ENCODE measurements at regions not wholly inside any gene's neighbourhood (a gene's known extent, or its start where the extent isn't known, plus 50 kb on each side); places are given as distances from the start of the nearest gene placed in this dataset.

DNA sequence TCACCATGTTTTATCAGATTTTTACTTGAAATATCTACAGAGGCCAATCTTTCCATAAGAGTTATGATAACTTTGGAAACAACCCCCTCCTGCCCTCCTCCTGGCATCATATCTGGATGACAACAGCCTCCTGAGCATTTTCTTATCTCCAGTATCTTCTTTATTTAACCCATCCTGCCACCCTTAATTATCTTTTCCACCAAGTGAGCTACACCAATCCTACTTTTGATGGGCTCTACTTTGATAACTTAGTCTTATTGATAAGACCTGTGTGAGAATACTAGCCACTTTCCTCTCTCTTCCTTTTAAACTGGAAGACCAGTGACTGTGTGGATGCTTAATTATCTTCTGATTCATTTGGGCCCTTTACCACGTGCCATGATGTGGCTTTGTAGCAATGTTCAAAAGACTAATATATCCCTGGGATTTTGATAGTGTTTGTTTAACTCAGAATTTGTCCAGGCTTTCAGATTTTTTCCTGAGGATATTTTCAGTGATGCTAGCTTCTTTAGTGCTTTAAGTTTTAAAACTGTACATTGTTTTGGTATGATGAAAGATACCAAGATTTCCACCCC, 330.1 kb upstream of the GIMD1 start:
- TF ChIP-seq, protein P1, sequence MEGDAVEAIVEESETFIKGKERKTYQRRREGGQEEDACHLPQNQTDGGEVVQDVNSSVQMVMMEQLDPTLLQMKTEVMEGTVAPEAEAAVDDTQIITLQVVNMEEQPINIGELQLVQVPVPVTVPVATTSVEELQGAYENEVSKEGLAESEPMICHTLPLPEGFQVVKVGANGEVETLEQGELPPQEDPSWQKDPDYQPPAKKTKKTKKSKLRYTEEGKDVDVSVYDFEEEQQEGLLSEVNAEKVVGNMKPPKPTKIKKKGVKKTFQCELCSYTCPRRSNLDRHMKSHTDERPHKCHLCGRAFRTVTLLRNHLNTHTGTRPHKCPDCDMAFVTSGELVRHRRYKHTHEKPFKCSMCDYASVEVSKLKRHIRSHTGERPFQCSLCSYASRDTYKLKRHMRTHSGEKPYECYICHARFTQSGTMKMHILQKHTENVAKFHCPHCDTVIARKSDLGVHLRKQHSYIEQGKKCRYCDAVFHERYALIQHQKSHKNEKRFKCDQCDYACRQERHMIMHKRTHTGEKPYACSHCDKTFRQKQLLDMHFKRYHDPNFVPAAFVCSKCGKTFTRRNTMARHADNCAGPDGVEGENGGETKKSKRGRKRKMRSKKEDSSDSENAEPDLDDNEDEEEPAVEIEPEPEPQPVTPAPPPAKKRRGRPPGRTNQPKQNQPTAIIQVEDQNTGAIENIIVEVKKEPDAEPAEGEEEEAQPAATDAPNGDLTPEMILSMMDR (IDR thresholded peaks at IDR 0.05): no peak
- TF ChIP-seq POLR2AphosphoS5 (IDR thresholded peaks at IDR 0.05) (no peak), EP300 (IDR thresholded peaks at IDR 0.05) (no peak)

Measured in sigmoid colon (tissue), 4 donors.